Fibroblast of skin of back (primary cell): ENCODE measurements at regions not wholly inside any gene's neighbourhood (a gene's known extent, or its start where the extent isn't known, plus 50 kb on each side); places are given as distances from the start of the nearest gene placed in this dataset.
A peak's percentile ranks its signal among the peaks of the same experiment; 100 is the strongest.

Experiments
- DNase-seq: peaks from one replicate; pipeline ENCODE4 v3.0.0-alpha.2; 2013

DNA sequence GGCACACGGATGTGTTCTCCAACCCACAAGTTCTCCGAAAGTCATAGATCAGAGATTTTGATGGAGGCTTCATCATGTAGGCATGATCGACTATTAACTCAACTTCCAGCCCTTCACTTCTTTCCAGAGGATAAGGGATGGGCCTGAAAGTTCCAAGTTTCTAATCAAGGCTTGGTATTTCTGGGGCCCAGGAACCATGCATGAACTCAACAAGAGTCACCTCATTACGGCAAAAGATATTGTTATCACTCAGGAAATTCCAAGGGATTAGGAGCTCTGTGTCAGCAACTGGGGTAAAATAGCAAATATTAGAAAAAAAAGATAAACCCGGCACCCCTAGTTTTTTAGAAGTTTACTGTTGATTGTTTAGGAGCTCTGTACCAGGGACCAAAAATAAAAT, 240.1 kb upstream of the PPP1R2C start:
- no peak for DNase-seq

DNA sequence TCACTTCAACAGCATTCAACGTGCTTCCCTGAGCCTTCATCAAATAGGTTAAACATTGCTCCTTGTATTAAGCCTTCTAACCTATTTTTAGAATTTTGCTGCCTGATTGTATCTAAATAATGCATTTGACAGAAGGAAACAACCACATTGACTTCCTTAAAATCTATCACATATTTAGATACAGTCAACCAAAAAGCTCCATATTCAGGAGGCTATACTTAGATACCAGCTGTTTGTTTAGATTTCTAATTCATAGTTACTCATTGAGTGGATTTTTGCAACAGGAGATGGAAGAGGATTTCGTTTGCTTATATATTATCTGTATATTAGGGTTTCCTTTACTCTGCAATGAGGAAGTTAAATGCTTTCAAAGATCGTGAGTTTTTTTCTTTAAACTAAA, 241.1 kb upstream of the PPP1R2C start:
- no peak for DNase-seq

DNA sequence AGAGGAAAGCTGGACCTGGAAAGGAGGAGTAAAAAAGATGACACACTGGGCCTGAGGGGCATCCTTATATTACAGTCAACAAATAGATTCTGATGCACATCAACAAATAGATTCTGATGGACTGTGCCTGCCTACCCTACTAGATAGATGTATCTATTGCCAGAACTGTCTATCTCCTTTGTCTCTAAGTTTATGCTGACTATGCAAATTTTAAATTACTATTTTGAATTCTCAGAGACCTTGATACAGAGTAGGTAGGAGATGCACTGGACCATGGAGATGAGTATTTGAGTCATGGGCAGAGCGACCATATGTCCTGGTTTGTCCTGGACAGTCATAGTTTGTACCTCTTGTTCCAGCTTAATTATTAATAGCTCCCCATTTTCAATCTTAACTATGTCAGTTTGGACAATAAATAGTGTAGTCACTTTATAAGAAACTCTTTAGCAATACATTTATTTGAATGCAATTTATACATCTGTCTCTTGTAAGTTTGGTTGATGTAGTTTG, 247.9 kb upstream of the PPP1R2C start:
- no peak for DNase-seq

DNA sequence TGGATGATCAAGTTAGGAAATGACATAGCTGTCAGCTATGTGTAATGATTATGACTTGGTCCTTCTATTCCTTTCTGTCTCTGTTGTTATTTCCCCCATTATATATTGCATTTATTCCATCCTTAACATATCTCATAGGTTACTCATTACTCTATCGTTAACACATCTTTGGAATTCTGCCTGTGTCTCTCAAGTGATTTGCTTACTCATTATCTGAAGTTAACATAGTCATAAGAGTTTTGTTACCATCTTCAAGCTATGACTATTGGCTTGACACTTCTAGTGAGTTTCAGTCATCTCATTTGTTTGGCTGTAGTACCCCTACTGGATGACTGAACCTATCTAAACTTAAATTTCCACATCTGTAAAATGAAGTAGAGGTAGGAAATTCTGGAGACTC, 286.1 kb upstream of the PPP1R2C start:
- no peak for DNase-seq

DNA sequence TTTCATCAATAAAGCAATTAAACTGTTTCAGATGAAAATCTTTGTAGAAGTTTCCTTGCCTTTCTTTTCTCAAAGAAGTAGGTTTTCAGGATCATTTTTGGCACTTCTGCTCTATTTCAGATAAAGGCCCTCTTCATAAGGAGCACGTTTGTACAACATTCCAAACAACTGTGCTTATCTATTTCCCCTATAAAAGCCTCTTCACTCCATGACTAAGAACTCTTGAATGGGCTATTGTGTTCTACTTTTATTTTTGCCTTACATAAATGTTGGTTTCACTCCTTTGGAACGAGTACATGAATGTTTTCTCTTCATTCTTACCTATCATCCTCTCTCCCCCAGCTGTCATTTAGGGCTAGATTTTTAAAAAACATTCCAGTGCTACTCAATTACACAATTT, 288.0 kb upstream of the PPP1R2C start:
- no peak for DNase-seq

DNA sequence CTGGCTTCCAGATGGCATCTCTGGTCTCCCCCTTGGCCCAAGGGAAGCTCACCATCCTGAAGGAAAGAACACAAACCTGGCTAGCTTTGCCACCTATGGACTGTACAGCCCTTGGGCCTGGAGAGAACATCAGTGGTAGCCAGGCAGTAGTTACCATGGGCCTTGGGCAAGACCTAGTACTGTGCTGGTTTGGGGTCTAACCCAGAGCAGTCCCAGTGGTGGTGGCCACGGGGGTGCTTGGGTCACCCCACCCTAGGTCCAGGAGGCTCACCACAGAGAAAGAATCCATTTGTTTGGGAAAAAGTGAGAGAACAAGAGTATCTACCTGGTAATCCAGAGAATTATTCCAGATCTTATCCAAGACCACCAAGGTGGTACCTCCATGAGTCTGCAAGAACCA, 290.7 kb upstream of the PPP1R2C start:
- no peak for DNase-seq

DNA sequence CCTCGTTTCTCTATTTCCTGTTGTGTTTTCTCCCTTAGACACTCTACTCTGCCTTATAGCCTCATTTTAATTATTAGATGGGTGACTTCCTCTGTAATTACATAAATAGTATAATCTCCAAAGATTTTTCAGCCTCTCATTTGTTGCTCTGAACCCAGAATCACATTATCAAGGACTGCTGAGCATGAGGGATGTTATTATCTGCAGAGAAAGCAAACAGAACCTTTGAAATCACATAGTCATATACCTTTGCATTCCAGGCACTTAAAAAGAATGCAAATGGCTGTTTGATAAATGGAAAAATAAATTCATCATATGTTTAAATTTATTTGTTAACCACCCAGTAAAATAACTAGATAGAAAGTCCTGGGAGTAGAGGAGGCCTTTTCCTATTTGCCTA, 305.1 kb upstream of the PPP1R2C start:
- no peak for DNase-seq

DNA sequence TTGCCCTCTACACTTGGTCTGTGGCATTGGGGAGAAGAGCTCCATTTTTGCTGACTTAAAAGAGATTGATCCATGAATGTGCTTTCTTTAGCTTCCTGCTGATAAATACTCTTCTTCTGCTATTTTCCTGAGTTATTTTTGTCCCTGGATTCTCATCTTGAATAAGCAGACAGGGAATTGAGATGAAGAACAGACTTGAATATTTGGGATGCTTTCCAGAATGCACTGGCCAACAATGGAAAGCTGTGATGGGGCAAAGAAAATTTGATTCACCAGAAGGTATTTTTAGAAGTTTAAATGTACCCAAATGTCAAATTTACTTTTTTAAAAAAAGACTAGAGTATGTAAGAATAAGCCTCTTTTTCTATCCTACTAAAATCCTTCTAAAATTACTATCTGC, 309.9 kb upstream of the PPP1R2C start:
- DNase-seq, result no peak

DNA sequence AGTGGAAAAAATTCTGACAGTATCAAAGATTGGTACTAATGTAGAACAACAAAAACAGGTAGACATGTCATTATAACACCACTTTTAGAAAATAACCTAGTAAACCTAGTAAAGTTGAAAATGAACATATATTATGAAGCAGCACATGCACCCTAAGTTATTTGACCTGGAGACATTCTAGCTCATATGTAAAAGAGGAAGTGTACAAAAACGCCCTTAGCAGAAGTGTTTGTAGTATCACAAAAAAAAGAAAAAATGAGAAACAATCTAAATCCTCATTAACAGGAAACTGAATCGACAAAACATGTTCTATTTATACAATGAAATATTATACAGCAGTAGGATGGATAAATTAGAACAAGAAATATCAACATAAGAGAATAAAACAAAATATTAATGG, 318.9 kb upstream of the PPP1R2C start:
- DNase-seq, result no peak

DNA sequence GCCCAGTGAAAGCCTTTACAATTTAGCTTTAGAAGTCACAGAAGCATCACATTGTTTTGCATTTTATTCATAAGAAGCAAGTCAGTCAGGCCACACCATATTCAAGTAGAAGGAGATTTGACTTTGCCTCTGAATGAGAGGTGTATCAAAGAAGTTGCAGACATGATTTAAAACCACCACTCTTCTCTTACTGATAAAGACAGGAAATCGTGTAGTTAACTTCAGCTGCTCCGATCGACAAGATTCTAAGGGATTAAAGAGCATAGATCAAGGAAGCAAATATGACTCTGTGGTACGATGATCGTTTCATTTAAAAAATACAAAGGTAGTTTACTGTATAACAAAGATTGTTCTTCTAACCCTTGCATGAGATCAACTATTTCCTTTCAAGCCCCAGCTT, 328.0 kb upstream of the PPP1R2C start:
- no peak for DNase-seq

DNA sequence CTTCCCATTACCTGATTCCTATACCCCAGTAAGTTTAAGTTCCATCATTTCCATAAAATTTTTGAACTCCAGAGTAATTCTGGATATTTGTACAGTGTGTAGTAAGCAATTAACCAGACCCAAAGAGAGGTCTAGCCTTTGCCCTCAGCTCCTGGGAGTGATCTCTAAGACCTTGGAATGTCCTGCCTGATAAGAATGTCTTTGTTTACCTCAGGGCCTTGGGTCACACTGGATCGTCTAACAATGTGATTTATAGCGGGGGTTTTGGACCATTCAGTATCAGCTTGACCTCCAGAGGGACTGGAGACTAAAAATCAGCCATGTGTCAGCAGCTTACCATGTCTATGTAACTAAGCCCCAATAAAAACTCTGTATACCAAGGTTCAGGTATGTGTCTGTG, 330.9 kb upstream of the PPP1R2C start:
- DNase-seq, result no peak

DNA sequence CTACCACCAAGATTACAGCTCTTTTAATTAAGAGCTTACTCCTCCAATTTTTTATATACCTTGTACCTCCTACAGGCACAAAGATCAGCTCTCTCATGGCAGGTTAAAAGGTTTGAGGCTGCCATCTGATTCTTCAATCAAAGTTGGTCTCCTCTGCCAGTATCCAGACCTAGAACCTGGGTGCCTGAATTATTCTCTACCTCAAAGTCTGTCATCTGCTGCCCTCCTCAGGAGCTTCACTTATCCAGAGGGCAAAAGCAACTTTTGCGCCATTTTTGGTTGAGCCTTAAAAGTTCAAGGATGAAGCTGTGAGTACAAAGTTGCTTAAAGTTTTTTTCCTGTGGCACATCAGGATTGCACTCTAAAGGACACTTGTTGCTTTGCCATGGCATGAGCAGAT, 343.7 kb upstream of the PPP1R2C start:
- DNase-seq, result no peak

DNA sequence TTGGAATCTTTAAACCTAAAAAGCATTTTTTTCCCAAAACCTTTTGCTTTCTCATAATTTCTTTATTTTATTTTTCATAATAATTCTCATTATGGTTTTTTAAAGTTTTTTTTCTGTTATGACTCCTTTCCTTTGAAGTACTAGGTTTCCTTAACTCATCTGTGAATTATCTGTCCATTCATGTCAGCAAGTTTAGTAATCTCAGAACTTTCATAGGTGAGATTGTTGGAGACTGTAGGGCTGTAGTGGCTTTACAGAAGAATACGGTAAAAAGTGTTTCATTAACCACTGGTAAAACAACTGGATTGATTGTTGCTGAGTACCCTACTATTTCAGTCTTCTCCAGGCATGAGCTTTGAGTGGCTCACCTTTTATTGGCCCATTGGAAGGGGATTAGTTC, 361.7 kb upstream of the PPP1R2C start:
- no peak for DNase-seq

DNA sequence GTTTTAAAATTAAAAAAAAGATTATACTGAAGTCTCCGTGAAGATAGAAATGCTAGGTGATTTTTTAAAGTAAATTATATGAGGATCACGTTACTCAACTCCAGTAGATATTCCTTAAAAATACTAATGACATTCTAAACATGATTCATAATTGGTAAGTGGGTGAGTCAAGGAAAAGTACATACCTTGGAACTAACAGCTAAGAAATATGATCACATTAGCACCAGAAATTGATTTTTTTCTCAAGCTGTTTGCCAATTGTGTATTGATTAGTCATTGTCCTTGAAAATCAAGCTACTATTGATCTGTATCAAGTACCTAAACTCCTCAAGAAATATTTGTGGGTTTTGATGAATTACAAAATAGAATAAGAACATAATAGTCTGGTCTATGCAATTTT, 362.6 kb upstream of the PPP1R2C start:
- no peak for DNase-seq

DNA sequence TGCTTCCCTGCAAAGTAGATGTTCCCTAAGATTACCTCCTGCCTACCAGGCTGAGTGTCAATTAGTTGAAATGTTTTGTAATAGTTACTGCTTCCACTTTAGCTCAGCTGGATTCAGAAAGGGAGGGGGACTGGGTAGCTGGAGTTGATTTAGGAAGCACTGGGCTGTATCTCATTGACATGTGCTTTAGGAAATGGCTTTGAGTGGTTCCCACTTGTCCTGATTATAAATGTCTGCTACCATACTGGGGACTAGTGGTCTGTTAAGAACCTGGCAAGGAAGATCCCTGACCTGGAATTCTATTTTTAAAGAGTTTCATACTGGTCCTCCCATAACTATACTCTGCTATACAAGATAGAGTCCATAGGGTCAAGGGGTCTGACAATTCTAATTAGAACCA, 363.9 kb upstream of the PPP1R2C start:
- no peak for DNase-seq

DNA sequence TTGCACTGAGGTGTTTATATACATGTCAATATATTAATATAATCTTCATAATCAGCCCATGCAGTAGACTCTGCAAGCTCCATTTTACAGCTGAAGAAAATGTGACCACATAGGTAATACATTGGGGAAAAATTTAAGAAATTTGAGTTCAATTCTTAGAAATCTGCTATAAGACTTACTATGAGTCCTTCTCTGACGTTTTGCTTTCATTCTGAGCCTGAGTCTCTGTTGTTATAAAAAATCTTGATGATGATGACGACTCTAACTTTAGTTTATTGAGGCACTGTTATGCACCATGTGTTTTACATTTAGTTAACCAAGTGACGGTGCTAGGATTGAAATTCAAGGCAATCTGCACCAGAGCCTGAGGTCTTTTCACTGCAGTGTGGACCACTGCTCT, 370.3 kb upstream of the PPP1R2C start:
- no peak for DNase-seq

DNA sequence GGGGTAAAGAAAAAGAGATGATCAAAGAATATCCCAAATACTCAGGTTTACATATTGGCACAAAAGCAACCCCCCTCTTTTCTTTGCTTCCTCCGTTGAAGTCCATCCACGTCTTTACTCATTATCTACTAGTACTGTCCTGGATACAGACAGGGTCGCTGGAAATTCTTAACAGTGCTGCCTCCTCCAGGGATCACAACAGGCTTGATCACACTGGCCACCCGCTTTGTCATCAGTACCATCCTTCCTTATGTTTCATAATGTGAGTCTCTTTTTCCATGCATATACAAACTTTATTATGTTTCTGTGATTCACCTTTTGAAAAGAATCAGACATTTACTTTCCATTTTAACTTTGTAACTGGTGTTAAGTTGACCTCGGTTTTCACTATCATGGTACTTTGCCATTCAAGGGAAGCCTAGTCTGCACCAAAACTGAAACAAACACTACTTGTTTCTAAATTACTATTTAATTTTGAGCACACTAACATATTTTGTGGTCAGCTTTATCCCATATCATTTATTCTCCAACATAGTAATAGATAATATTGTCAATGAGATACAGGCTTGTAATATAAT, 387.5 kb upstream of the PPP1R2C start:
- no peak for DNase-seq

DNA sequence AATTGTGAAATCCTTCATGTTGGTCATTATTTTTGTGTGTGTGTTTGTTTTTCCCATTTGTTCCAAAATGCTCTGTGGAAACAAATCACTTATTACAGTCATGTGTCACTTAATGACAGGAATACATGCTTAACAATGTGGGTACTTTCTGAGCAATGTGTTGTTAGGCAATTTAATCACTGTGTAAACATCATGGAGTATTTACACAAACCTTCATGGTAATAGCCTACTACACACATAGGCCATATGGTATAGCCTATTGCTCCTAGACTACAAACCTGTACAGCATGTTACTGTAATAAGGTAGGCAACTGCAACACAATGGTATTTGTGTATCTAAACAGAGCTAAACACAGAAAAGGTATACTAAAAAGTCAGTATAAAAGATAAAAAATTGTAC, 388.9 kb upstream of the PPP1R2C start:
- DNase-seq, result no peak

DNA sequence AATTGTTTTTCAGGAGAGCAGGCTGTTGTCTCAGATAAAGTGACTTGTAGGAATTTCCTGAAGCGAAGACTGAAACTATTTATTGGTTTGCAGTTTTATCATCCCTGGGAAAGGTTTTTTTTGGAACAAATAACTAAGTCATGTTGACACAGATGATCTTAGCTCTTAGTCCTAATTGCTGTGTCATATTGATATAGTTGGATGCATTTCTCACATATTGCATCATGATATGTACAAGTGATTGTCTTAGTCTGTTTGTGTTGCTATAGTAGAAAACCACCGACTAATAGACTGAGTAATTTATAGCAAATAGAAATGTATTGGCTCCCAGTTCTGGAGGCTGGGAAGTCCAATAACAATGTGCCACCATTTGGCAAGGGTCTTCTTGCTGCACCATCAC, 397.5 kb upstream of the PPP1R2C start:
- DNase-seq, result peak; percentile 0

DNA sequence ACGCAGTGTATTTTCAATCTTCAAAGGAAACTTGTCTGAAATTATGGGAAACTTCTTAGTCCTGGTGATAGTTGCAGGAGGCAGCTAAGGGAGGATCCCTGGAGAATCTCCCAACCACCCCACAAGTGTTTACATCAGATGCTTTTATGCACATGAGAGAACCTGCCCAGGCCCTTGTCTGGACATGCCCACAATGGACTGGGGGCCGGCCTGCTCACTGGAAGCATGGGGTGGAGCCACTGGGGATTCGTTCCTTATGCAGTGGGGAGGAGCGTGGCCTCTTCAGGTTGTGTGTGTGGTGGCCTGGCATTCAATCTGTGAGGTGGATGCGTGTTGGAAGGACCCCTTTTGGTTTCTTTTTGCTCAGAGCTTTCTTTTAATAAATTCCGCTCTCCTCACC, 398.7 kb upstream of the PPP1R2C start:
- DNase-seq, result no peak

DNA sequence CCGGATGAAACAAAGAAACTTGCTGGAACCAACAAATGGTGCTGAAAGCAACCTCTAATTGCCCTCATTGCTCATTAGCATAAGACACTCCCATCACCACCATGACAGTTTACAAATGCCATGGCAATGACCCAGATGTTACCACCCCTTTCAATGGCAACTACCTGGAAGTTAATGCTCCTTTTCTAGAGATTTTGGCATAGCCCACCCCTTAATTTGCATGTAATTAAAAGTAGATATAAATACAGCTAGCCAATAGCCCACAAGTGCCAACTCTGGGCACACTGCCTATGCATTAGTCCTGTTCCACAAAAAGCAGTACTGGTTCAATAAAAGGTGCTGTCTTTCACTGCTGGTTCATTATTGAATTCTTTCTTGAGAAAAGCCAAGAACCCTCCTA, 410.3 kb upstream of the PPP1R2C start:
- DNase-seq, result no peak

DNA sequence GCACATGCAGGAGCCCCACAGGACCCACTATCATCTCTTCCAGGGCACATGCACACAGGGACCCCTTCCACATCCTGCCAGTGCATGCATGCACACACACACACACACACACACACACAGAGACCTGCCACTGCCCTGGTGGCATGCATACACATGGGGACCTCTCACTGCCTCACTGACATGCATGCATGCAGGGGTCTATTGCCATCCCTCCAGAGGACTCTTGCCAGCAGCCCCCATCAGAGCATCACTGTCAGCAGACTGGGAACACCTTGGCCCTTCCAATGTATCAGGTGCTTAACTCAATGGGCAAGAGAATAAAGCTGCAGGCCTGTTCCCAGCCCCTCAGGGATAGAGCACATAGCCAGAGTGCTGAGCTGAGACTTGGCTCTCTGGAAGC, 433.6 kb upstream of the PPP1R2C start:
- DNase-seq, result no peak

DNA sequence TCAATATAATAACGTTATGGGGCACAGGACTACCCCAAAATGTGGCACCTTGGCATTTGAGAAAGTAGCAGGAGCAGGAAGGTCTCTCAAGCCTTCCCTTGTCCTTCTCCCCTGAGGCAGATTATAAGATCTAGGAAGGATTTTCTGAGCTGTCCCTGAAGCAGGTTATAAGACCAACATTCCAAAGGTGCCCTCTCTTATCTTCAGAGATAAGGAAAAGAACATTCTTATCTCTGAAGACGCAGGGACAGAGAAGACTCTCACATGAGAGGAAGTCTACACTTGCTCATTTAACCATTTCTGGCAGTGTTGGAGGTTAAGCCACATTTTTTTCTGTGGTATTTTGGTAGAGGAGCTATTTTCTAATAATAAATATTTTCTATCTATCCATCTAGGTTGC, 437.9 kb upstream of the MAOA start:
- DNase-seq, result no peak

DNA sequence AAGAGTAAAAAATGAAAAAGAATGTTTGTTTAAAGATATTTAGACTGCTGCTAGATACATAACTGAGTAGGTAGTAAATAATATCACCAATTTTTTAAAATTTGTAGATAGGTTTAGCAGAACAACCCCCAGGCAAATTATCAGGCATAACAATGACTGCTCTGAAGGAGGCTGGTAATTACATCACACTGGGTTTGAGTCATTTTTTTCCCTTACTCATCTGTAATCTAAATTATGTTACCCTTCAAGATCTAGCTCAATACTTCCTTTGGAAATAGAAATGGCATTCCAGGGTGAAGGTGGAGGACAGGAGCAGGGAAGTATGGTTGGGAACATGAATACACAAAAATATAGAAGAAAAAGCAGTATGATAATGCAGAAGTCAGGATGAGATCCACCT, 431.6 kb upstream of the MAOA start:
- no peak for DNase-seq

DNA sequence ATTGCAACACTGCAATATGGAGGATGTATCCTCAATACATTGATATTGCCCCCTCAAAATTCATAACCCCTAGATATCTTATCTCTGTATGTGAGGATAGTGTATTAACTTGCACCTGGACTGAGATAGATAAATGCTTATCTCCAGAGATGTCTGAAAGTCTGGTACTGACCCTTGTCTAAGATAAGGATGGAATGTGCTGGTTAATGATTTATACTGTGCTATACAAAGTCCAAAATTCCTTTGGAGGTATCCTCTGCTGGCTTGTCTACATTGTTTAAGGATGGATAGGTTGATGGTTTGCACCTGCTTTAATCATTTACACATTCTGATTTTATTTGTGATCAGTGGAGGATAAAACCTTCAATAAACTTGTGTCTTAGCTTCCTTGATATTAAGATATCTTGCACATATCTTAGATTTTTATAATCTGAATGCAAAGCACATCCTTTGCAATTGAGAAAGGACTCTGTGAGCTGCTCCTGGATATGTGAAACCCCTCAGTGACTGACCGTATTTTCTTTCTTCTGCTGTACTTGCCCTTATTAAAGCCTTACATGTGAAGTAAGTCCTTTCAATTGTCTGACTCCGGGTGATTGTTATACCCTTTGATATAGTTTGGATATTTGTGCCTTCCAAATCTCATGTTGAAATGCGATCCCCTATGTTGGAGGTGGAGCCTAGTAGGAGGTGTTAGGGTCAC, 430.3 kb upstream of the MAOA start:
- no peak for DNase-seq
